HG03469 (cell line): ENCODE measurements at regions not wholly inside any gene's neighbourhood (a gene's known extent, or its start where the extent isn't known, plus 50 kb on each side); places are given as distances from the start of the nearest gene placed in this dataset.

Source experiments
- ATAC-seq: cut with Tn5 transposase; IDR thresholded peaks from one replicate; pipeline ENCODE4 v1.9.1; 2021; ENCODE audit warnings: mild to moderate bottlenecking, moderate library complexity, moderate number of reproducible peaks; ENCODE audit not compliant: unreplicated experiment

DNA sequence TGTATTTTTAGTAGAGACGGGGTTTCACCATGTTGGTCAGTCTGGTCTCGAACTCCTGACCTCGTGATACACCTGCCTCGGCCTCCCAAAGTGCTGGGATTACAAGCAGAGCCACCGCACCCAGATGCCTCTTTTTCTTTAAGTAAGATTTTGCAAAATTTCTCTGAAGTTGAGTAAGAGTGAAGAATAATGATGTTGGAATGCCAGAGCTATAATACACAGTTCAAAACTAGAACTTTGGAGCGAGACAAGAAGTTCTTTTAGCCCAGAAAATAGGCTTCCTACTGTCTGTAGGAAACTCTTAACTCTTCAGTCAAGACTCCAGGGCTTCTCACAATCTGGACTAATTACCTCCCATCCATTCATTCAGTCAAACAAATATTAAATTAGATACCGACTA lies 51.4 kb downstream of the MARCHF4 start:
- no peak for ATAC-seq

DNA sequence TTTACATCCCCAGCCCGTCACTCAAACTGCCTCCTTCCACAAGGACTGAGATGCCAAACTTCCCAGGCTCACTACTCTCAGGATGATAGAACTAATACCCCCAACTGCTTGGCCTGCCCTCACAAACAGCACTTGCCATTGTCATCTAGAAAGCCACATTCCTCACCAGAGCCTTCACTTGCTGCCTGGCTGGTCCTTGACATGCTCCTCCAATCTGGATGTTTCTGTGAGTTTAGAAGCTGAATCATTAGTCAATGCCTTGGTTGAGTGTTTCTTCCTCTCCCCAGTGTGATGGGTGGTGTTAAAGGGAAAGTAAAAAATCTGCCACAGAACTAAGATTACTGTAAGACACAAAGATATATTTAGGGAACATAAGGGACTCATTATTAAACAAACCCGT lies 52.5 kb downstream of the MARCHF4 start:
- no peak for ATAC-seq

DNA sequence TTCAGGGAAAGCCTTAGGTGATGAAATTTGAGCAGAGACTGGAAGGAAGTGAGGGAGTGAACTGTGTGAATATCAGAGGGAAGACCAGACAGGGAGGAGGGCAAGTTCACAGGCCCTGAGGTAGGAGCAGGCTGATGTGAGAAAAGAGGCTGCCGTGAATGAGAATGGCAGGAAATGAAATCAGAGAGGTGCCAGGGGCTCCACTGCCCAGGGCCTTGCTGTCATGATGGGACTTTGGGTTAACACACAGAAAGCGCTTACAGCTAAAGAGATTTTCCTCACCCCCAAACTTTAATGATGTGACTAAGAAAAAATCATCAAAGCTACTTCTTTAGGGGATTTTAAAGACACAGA lies 53.8 kb downstream of the MARCHF4 start:
- ATAC-seq, result no peak

DNA sequence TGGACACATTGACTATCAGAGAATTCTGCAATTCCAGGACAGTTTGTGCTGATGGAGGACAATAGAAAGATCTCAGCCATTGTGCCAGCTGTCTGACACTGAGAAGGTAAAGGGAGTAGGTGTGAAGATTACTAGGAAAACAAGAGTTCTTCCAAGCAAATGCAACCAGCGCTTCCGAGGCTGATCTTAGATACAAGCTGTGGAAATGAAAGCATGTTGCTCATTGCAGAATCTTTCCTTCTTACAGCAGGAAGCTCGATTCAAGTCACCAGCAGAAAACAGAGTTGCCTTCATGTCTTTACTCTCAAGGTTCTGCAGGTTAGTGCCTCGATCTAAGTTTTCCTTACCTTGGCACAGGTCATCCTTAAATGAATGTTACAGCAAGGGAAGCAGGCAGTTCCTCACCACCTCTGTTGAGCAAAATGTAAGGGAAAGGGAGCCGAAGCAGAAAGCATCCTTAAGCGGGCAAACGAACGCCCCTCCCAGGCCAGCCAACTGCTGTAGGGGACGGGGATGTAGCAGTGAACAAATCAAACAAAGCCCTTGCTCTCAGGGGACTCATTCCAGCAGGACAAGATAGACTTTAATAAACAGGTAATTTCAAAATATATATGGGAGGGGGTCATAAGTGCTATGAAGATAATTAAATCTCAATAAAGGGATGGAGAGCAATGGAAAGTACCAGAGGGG lies 54.3 kb downstream of the MARCHF4 start:
- ATAC-seq, result no peak

DNA sequence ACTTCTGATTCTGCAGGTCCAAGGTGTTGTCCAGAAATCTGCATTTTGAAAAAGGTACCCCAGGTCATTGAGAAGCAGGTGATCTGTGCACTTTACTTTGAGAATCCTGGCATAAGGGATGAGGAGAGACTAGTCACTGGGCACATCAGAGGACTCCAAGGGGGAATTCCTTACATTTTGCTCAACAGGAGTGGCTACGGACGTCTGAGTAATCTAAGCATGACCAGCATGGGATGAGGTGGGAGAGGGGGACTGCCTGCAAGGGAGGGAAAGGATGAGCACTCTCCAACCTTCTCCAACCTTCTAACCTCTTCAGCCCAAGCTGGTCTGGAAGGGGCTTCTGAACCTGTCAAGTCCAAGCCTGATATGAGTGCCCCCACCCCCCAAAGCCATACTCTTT lies 55.5 kb downstream of the MARCHF4 start:
- ATAC-seq, result no peak

DNA sequence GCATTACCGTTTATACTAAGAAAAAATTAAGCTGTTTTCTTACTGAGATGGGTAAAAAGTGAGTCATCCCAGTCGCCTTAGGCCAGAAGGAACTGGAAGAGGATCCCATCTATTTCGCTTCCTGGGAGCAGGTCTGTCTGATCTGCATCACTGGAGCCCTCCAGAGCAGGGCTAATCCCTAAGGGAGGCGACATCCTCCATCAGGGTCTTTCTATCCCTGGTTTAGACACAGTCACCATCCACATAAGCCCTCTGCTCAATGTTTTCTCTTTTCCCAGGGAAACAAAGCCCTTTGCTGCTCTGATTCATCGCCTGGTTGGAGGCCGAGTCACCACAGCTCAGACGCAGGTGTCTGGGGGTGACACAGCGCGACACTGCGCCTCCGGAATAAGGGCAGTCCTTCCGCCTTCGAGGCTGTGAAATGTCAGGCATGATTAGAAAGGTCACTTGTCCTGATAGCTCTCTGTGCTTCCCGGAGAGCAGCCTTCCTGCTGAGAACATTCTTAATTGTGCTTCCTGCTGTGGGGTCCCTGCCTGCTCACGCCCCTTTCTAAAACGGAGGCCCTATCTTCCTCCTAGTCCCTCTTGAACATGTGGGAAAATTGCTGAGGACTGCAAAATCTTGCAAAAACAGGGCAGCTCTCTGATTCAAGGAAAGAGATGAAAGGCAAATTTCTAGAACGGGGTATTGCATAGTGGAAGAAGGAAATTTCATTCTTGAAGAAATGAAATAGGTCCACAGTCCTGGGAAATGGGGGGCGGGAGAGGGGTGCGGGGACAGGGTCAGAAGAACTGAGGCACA lies 56.3 kb downstream of the MARCHF4 start:
- ATAC-seq, result no peak

DNA sequence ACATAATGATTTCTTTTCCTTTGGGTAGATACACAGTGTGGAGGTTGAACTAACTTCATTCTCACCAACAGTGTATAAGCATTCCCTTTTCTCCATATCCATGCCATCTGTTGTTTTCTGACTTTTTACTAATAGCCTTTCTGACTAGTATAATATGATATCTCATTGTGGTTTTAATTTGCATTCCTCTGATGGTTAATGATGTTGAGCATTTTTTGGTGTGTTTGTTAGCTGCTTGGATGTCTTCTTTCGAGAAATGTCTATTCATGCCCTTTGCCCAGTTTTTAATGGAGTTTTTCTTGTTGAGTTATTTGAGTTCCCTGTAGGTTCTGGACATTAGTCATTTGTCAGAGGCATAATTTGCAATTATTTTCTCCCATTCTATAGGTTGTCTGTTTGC lies 59.8 kb downstream of the MARCHF4 start:
- ATAC-seq, result no peak

DNA sequence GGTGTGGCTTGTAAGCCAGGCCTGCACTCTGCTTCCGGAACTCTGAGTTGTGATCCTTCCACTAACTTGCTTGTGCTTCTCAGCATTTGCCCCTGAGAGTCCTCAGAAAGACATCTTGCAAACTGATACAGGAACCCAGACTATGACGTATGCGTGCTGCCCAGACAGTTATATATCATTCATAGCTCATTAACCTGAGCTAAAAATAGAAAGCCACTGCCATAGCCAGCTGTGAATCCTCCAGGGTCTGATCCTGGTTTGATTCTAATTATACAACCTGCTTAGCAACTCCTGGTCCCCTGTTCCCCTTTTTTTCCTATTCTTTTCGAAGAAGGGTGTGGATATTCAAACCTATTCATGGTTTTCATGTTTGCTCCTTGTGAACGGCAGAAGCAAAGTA lies 63.7 kb downstream of the MARCHF4 start:
- ATAC-seq, result no peak

DNA sequence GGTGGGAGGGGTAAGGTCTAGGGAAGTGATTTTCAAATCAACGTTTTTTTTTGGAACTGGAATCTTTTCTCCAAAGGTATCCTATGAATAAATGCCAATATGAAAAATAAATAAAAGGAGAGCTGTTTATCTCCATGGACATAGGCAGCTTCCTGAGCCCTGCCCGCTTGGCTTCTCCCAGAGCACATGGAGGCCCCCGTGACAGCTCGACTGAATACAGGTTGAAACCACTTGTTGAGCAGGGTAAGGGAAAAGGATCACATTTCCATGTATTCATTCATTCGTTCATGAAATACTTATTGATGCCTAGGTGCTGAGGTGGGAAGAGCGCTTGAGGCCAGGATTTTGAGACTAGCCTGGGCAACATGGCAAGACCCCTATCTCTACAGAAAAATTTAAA lies 64.8 kb downstream of the MARCHF4 start:
- ATAC-seq, result no peak

DNA sequence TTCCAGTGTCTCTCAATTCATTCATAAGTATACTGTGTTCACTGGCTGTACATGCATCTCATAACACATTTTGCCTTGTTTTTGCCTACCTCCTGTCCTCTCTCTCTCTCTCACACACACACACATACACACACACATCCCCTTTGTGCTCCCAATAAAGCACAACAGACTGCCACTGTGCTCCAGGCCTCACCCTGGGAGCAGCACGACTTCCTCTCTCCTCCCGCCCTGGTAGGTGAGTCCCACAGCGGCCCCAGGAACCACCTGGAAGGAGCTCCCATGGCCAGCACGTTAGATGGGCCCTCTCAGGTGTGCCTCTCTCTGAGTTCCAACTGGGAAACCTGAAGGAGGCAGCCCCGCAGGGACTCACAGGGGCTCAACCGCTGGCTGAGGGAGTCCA lies 65.4 kb downstream of the MARCHF4 start:
- ATAC-seq, result no peak

DNA sequence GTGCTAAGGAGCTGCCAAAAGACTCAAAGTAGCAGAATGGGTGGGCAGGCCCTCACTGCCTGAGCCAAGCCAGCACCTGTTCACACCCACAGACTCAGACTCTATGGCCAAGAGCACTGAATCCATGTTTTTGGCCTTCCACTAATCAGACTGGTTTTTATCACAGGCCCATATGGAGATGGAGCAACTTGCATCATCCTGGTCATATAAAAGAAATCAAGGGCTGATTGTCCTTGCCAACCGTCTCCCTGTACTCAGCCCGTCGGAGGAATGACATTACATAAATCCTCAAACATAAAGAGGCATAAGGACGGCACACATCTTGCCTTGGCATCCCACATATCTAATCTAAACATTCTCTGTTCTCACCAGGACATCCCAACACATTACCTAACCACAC lies 66.7 kb downstream of the MARCHF4 start:
- no peak for ATAC-seq

DNA sequence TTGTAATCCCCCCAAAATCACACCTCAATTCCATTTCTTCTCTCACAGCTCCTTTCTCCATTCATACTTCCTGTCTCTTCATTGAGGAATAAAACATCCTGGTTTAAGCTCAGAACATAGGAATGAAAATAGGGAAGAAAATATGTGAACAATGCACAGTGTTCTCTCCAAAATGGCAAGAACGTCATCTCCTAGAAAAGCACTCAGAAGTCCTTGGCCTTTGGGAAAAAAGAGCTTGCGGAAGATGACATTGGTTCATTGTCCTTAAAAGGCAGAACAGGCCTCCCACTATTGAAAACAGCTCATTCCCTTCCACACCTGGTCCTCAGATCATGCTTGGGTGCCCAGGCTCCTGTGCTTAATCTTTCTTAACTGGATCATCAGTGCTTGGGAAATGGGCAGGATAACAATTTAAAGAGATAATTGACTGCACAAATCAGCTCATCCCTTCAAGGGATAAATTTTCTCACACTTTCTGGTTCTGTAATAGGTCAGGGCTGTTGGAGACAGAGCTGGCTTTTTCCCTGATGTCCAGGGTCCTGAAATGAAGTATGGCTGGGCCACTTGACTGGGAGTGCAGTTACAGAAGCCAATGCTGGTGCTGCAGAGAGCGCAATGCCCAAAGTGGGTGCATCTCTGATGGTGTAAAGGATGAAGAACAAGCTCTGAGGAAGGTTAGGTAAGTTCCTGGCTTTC lies 69.2 kb downstream of the MARCHF4 start:
- ATAC-seq, result no peak

DNA sequence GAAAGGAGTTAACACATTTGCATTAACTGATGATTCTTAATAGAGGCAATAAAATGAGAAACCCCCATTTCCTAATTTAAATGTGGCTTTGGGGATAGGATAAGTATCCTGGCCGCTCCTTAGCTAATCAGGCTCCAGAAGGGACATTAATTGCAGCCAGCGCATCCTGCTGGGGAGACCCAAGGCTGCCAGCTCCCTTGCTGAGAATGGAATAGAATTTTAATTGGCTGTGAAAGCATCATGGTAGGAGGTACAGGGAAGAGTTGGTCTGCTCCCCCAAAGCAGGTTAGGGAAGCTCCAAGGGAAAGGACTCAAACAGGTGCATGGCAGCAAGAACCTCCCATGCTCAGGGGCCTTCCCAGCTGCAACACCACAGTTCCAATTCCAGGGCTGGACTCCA lies 71.4 kb downstream of the MARCHF4 start:
- no peak for ATAC-seq

DNA sequence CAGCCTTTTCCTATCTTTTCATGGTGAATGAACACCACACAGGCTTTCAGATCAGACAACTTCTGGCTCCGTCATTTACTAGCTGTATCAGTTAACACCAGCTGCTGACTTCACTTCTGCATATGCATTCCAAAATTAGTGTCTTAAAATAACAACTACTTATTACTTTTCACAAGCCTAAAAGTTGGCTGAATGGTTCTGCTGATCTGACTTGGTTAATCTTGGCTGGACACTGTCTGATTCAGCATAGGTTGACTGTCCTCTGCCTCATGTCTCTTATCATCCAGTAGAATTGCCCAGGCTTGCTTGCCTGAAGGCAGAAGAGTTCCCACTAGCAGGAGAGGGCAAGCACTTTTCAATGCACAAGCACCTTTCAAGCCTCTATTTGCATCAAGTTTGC lies 72.7 kb downstream of the MARCHF4 start:
- ATAC-seq, result no peak

DNA sequence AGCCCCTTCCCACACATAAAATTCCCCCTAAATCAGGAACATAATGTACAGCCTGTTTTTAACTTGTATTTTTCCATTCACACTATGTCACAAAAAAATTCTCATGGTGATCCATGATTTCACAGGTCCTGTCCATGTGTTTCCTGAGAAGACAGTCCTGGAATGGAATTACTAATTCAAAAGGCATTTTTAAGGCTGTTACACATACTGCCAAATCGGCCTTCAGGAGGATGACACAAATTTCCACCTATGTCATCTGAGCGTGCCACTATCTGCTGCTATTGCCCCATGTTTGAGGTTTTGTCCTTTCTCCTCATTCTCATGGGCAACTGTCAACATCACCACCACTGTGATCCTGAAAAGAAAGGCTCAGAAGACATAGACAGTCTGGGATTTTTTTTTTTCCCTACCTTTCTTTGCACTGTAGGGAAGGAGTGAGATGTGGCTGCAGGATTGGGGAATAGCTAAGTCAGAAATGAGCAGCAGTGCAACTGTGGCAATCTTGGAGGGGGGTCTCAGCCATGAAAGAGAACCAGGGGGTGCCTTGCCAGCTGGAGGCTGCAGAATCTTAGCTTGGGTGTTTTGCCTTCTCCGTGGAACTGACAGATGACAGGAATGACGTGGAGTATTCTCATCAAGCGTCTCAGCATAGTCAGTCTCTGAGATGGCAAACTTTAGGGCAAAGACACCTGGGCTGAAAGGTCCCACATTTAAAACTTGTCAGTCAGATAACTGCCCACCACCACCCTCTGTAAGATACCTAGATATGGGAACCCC lies 73.4 kb downstream of the MARCHF4 start:
- no peak for ATAC-seq

DNA sequence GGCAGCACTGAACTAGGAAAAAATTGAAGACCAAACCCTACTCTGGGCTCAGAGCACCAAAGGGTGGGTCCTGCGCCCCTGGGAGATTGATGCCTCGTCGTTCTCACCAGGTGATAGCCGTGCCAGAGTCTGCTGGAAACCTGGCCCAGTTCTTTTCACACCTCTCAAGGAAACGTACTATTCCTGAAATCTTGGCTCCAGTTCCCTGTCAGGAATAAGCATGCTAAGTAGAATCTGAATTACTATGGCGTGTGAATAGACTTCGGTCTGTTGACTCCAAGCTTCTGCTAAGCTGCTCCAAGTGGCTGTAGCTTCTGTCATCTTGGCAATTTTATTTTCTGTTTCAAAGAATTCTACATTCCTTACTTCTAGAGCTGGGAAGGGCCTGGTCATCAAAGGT lies 75.4 kb downstream of the MARCHF4 start:
- ATAC-seq, result no peak

DNA sequence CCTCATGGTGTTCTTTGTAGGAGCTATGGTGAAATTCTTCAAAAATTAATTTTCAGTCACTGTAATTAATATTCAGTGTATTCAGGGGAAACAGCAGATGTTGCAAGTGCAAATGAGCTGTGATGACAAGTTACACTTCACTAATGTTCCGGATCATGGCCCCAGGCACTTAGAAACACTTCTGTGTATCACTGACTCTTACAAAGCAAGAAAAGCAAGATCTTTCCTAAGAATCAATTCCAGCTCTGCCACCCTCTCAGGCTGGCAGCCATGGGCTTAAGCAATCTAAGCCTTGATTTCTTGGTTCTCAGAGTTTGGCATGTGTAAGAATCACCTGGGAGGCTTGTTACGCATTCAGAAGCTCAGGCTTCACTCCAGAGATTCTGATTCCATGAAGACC lies 78.0 kb downstream of the MARCHF4 start:
- ATAC-seq, result no peak

DNA sequence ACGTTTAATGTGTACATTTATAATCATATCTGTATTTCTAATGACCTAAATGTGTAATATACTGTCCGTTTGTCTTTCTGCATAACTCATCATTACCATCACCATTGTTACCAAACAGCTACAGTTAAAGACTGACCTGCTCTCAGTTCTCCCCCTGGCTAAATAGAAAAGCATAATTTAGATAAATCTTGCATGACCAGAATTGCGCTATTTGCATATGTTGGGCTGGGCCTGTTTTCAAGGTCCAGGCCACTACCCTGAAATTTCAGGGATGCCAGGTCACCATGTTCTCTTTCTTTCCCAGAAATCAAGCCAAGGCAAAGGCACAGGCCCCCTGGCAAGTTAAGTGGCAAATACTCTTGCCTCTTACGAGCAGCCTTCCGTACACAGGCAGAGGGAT lies 78.4 kb downstream of the MARCHF4 start:
- no peak for ATAC-seq

DNA sequence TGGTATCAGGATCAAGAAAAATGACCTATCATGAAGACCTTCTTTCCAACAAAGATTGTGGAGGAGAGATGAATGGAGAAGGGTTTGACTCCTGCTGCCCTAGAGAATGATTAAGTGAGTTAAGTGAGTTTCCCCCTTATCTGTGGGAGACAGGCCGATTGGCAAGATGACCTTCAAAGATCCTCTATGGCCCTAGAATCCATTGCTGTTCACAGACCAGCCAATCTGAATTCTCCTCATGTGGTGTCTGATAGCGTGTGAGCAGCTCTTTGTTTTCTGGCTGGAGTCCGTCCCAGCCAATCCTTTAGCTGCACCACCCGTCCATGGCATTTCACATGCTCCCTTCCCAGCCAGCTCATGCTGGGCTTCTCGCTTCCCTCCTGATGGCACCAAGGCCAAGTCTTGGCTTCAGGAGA lies 79.4 kb downstream of the MARCHF4 start:
- ATAC-seq, result no peak

DNA sequence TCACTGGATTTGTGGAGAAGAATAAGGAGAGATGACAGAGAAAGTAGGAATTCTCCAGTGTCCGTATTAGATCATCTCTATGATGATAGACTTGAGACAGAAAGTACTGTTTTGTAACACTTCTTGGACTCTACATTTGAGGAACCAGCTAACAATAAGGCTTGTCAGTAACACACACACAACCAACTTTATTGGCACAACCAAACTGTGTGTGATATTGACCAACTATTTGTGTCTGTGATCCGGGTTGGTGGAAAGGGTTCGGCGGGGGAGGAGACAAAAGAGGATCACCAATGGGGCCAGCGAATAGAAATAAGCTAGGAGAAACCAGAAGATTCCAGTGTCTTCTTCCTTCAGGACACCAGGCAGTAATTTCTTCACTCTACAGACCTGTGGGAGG lies 79.8 kb downstream of the MARCHF4 start:
- ATAC-seq, result no peak

DNA sequence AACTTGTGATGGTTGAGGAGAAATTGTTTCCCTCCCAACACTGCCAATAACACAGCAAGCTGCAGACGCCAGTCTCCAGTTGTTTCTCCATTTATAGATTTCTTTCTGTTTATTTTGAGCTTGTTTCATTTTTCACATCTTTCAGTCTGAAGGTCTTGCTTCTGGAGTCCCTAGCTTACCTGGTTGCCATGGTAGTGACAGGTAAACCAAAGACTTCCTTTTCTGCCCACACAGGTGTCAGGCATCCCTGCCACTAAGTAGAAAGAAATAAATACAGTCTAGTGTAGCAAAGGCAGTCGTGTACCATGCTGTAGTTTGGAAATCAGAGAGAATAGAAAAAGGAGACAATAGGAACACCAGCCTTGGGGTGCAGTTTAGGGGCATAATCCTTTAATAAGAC lies 82.8 kb downstream of the MARCHF4 start:
- ATAC-seq, result no peak
